Fibroblast of lung (primary cell): ENCODE measurements at regions not wholly inside any gene's neighbourhood (a gene's known extent, or its start where the extent isn't known, plus 50 kb on each side); places are given as distances from the start of the nearest gene placed in this dataset.

ENCODE experiments used
- DNase-seq, 2 donors: peaks; one replicate each; pipeline versions ENCODE4 v3.0.0 to v3.0.0-alpha.2; 2010; ENCODE audit warnings: low read depth in 2 of 2
- H2AFZ ChIP-seq: 2 replicates; pipeline ENCODE4 v1.5.1; 2012; ENCODE audit warnings: low read length, control low read depth, inconsistent platforms
- H3K27ac ChIP-seq: 2 replicates; pipeline ENCODE4 v1.5.1; 2011; ENCODE audit warnings: low read length, control low read depth; ENCODE audit not compliant: insufficient read depth
- H3K27me3 ChIP-seq: 2 replicates; pipeline ENCODE4 v1.5.1; 2011; ENCODE audit warnings: mild to moderate bottlenecking, low read length; ENCODE audit not compliant: control insufficient read depth, insufficient read depth
- H3K36me3 ChIP-seq: 2 replicates; pipeline ENCODE4 v1.5.1; 2011; ENCODE audit warnings: low read length; ENCODE audit not compliant: control insufficient read depth, insufficient read depth
- H3K4me1 ChIP-seq: 2 replicates; pipeline ENCODE4 v1.5.1; 2011; ENCODE audit warnings: low read length; ENCODE audit not compliant: control insufficient read depth, insufficient read depth; ENCODE audit errors: extremely low read depth
- H3K4me2 ChIP-seq: 2 replicates; pipeline ENCODE4 v1.5.1; 2011; ENCODE audit warnings: low read length, control low read depth; ENCODE audit not compliant: insufficient read depth; ENCODE audit errors: extremely low read depth
- H3K4me3 ChIP-seq, 4 experiments: fragments of 200-600 bp in 1 of 4; sonication (generic) in 1 of 4; replicated peaks in 1 of 4; 2 replicates each; pipeline ENCODE4 v1.5.1; 2011 to 2016; ENCODE audit warnings: low read length in 4 of 4, low read depth in 3 of 4, mild to moderate bottlenecking in 3 of 4, control low read depth in 2 of 4, inconsistent platforms in 1 of 4, mixed read lengths in 1 of 4; ENCODE audit not compliant: insufficient read depth in 1 of 4; ENCODE audit errors: control extremely low read depth in 1 of 4
- H3K79me2 ChIP-seq: 2 replicates; pipeline ENCODE4 v1.5.1; 2012; ENCODE audit warnings: mild to moderate bottlenecking, low read length, inconsistent platforms; ENCODE audit not compliant: control insufficient read depth, insufficient read depth
- H3K9ac ChIP-seq: 2 replicates; pipeline ENCODE4 v1.5.1; 2011; ENCODE audit warnings: mild to moderate bottlenecking, low read length, control low read depth; ENCODE audit not compliant: insufficient read depth
- H3K9me3 ChIP-seq: 2 replicates; pipeline ENCODE4 v1.5.1; 2012; ENCODE audit warnings: low read depth, low read length; ENCODE audit not compliant: control insufficient read depth, insufficient read depth
- H4K20me1 ChIP-seq: 2 replicates; pipeline ENCODE4 v1.5.1; 2011; ENCODE audit warnings: low read length; ENCODE audit not compliant: control insufficient read depth, insufficient read depth; ENCODE audit errors: extremely low read depth
- CTCF ChIP-seq, 2 donors: IDR thresholded peaks in 1 of 2; conservative IDR thresholded peaks in 1 of 2; 1 replicate in 1 of 2; 2 replicates in 1 of 2; pipeline ENCODE4 v1.5.1; 2011 to 2012; ENCODE audit warnings: low read length in 2 of 2, control low read depth in 1 of 2, inconsistent platforms in 1 of 2, low read depth in 1 of 2, mild to moderate bottlenecking in 1 of 2
- EZH2 ChIP-seq: IDR thresholded peaks from 2 replicates; pipeline ENCODE4 v1.5.1; 2012; ENCODE audit warnings: low read length, control low read depth, mild to moderate bottlenecking; ENCODE audit errors: missing control alignments

- Histone ChIP-seq H3K27ac (no peak overlapping the region), H4K20me1 (no peaks in the 10 kb centered on the region), H3K4me3 (no peak overlapping the region), H3K9me3 (no peaks in the 10 kb centered on the region), H3K27me3 (no peaks in the 10 kb centered on the region), H3K79me2 (no peaks in the 10 kb centered on the region), H3K4me1 (no peaks in the 10 kb centered on the region), H3K36me3 (no peaks in the 10 kb centered on the region), H2AFZ (no peak overlapping the region), H3K9ac (no peak overlapping the region), H3K4me2 (no peak overlapping the region)
- TF ChIP-seq EZH2 (no peak), CTCF (conservative IDR thresholded peaks at IDR 0.05 in 1 of 2, IDR thresholded peaks at IDR 0.05 in 1 of 2; ENCODE audit: low read depth in 1 of 2, low read length in 2 of 2) (no peak)
- DNase-seq, result peak in 1 of 2 donors; percentile 21
These were observed 158.2 kb upstream of the ZBED5 start for GRCh38 chr11:11016068-11016467.

GRCh38 chr11:11011617-11012016 is 153.8 kb upstream of the ZBED5 start:
- Histone ChIP-seq H3K9me3 (no peaks in the 10 kb centered on the region), H3K4me2 (no peak overlapping the region), H3K27ac (no peak overlapping the region), H3K27me3 (peaks cover 12% of the 10 kb centered on the region), H3K4me1 (no peaks in the 10 kb centered on the region), H3K36me3 (no peaks in the 10 kb centered on the region), H3K4me3 (no peak overlapping the region), H3K9ac (no peak overlapping the region), H3K79me2 (no peaks in the 10 kb centered on the region), H2AFZ (no peak overlapping the region), H4K20me1 (no peaks in the 10 kb centered on the region)
- DNase-seq, result no peak
- TF ChIP-seq EZH2 (no peak), CTCF (conservative IDR thresholded peaks at IDR 0.05 in 1 of 2, IDR thresholded peaks at IDR 0.05 in 1 of 2; ENCODE audit: low read depth in 1 of 2, low read length in 2 of 2) (no peak)

DNA sequence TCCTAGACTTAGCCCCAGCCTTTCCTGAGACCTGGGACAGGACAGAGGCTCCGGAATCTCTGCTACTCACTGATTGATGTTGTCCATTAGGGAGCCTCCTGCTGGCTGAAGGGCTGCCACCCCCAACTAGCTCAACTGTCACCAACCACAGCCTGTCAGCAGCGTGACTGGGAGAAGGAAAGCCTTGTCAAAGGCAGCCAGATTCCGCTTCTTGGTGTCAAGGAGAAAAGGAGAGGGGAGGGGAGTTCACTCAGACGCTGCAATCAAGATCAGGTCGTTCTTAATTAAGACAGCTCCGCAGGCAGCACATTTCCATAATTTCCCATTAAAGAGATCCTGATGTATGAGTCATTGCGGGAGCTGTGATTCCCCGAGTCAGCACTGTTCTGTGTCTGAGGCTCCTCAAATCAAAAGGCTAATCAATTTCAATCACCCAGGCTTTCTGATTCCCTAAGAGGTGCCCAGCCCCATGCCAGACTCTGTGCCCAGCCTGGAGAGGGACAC is 152.8 kb upstream of the ZBED5 start:
- no peaks in the 10 kb centered on the region for H4K20me1 ChIP-seq
- TF ChIP-seq CTCF (conservative IDR thresholded peaks at IDR 0.05 in 1 of 2, IDR thresholded peaks at IDR 0.05 in 1 of 2; ENCODE audit: low read depth in 1 of 2, low read length in 2 of 2) (peak; percentile 21 to 39), EZH2 (no peak)
- no peak overlapping the region for H2AFZ ChIP-seq
- peak; percentile 20 to 23 for DNase-seq
- no peaks in the 10 kb centered on the region for H3K79me2 ChIP-seq
- H3K4me3 ChIP-seq, result no peak overlapping the region
- no peaks in the 10 kb centered on the region for H3K4me1 ChIP-seq
- peak overlapping the region; percentile 19 for H3K4me2 ChIP-seq
- no peak overlapping the region for H3K9ac ChIP-seq
- peaks cover 16% of the 10 kb centered on the region for H3K27me3 ChIP-seq
- no peak overlapping the region for H3K27ac ChIP-seq
- no peaks in the 10 kb centered on the region for H3K36me3 ChIP-seq
- H3K9me3 ChIP-seq, result no peaks in the 10 kb centered on the region
